Left colon (tissue), 2 donors: ENCODE measurements at regions not wholly inside any gene's neighbourhood (a gene's known extent, or its start where the extent isn't known, plus 50 kb on each side); places are given as distances from the start of the nearest gene placed in this dataset.
"Not testable (repeated sequence)": the region's sequence is repeated elsewhere in the genome, so short reads cannot be mapped to it uniquely, and the experiment has no call there.

Experiments
- ATAC-seq: fragments of 200-7000 bp; cut with Tn5 transposase; one replicate; pipeline ENCODE4 v1.9.1; 2020; ENCODE audit warnings: mild to moderate bottlenecking, moderate library complexity
- DNase-seq, 2 donors: peaks; one replicate each; pipeline ENCODE4 v3.0.0-alpha.2; 2020
- intact Hi-C, 2 donors: fragments of 100-400 bp; cut with DNase I in 1 of 2; cut with micrococcal nuclease in 1 of 2; formaldehyde crosslinking; loops; one replicate each; pipeline versions ENCODE4 v1.11.2 to v1.14.0; 2022; cut with DNase I, micrococcal nuclease
- donor health status: DM: no; HTN: no; CAD: no.
- donor health status: DM: yes; HTN: yes; CAD: no.

DNA sequence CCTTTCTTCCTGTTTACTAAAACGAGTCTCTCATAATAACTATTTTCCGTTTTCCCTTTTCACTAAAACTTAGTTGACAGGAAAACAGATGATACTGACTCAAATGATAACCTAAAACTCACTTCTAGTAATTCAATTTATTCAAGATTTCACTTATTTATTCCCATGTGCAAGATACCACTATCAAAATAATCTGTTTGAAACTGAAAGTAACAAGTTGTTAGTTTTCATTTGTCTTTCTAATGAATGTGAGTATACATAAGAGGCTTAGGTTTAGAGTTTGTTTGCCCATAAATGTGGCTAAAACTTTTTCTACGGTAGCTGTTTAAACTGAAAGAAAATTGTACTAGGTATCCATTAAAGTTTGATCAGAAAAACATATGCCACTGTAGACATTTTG is 314.9 kb upstream of the STEAP1 start:
- intact Hi-C loops, result no loop called here
- DNase-seq, result no peak
- ATAC-seq, result no peak

DNA sequence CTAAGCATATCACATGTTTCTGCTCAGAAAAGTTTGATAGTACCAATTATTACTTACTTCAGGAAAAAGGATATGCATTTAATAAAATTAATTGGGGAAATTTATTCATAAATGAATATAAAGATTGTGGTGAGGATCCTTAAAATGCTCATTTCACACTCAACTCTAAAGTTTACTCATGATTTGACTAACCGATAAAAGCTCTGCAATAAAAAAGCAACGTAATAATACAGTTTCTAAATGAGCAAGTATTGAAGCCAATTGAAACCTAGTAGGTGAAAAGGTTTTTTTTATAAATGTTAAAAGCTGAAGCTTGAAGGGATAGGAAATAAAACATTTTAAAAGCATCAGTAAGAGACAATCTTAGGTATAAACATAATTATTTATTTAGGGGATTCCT is 308.3 kb upstream of the STEAP1 start:
- no peak for DNase-seq
- ATAC-seq, result no peak
- intact Hi-C loops, result no loop called here

- DNase-seq, result no peak
- intact Hi-C loops, result no loop called here
- no peak for ATAC-seq
Observed at GRCh38 chr7:89849052-89849451, 305.2 kb upstream of the STEAP1 start.

DNA sequence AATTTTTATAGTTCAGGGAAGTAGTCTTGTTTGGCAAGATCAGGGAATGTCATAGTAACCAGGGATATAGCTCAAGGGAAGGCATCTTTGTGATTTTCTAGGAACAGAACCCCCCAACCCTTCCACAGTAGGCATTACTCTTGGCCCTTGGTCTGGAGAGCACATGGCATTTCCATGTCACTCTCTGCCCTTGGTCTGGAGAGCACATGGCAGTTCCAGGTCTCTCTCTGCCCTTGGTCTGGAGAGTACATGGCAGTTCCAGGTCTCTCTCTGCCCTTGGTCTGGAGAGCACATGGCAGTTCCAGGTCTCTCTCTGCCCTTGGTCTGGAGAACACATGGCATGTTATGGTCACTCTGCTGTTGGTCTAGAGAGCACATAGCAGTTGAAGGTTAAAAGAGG is 297.2 kb upstream of the STEAP1 start:
- ATAC-seq, intact Hi-C loops, DNase-seq: not testable (repeated sequence)

GRCh38 chr7:89857767-89858166 is 296.5 kb upstream of the STEAP1 start:
- intact Hi-C loops, result no loop called here
- DNase-seq (no peak), ATAC-seq (no peak)

GRCh38 chr7:89887489-89887888 is 266.8 kb upstream of the STEAP1 start:
- ATAC-seq (no peak), DNase-seq (no peak)
- intact Hi-C loops, result no loop called here

- ATAC-seq (no peak), DNase-seq (no peak)
- intact Hi-C loops, result no loop called here
Observed at GRCh38 chr7:89908736-89909135, 245.5 kb upstream of the STEAP1 start.

GRCh38 chr7:89914711-89915110 is 239.6 kb upstream of the STEAP1 start:
- no peak for DNase-seq
- ATAC-seq, result no peak
- intact Hi-C loops, result no loop called here

DNA sequence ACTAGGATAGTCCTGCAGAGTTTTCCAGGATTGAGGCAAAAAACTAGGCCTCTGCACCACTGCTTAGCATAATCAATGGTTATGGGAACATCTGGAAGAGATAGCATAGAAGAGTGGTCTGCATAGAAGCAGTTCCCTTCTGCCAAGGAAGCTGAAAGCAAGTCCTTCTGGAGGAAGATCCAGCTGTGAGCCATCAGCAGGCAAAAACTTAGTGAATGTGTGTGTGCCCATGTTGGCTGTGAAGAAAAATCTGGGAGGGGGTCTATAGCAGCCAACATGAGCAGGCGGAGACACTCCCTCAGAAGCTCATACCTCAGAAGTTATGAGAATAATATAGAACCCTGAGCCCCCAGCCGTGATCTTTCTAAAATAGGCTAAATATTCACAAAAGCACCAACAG is 228.1 kb upstream of the STEAP1 start:
- intact Hi-C loops, result no loop called here
- no peak for ATAC-seq
- DNase-seq, result no peak

DNA sequence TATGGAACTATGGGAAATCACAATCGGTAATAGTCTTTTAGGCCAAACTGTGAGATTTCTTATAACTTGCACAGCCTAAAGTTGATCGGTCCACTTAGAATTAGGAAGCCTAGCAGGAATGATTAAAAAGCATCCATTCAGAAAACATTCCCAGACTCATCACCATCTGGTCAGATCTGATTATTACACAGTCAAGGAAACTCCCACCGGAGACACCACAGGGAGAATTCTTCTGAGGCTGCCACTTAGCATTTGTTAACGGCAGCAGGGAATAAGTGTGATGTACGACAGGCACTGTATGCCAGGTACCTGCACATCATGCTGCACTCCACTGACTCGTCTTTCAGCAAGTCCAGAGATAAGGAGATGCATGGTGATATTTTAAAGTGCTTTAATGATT is 227.6 kb upstream of the STEAP1 start:
- ATAC-seq, result no peak
- no peak for DNase-seq
- intact Hi-C loops, result no loop called here

DNA sequence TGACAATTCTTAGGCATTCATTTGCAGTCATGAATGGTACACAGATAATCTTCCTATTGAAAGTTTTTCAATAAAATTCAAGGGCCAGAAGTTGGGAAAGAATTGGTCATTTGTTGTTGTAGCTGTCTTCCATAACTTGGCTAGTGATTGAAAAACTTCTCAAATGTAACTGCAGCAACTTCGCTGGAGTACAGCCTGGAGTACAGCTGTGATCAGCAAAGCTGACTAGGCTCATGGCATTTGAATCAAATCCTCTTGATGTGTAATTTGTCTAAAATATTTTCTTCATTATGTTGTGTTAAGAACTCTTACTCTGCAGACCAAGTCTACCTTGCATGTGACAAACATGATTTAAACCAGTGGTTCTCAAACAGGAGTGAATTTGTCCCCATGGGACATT is 226.5 kb upstream of the STEAP1 start:
- no peak for ATAC-seq
- no peak for DNase-seq
- intact Hi-C loops, result no loop called here

GRCh38 chr7:89928451-89928850 is 225.8 kb upstream of the STEAP1 start:
- DNase-seq (no peak), ATAC-seq (no peak)
- intact Hi-C loops, result no loop called here

DNA sequence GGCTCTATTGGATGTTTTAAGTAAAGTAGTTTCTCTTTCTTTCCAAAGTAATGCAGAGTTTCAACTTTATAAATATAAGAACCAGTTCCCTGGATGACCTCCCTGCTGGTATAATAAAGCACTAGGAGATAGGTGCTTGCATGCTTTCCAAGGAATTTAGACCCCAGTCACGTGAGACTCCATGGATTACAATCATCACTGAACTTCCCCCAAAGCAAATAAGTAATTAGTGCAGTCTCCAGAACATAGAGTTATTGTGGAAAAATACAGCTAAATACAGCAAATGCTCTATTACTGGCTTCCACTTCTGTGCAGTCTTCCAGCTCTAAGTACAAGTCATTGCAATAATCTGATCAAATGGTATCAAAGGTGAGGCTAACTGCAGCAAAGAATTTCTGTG is 220.2 kb upstream of the STEAP1 start:
- intact Hi-C loops, result no loop called here
- no peak for DNase-seq
- ATAC-seq, result no peak

GRCh38 chr7:89943525-89944050 is 210.7 kb upstream of the STEAP1 start:
- intact Hi-C loops, result no loop called here
- no peak for ATAC-seq
- DNase-seq, result no peak

DNA sequence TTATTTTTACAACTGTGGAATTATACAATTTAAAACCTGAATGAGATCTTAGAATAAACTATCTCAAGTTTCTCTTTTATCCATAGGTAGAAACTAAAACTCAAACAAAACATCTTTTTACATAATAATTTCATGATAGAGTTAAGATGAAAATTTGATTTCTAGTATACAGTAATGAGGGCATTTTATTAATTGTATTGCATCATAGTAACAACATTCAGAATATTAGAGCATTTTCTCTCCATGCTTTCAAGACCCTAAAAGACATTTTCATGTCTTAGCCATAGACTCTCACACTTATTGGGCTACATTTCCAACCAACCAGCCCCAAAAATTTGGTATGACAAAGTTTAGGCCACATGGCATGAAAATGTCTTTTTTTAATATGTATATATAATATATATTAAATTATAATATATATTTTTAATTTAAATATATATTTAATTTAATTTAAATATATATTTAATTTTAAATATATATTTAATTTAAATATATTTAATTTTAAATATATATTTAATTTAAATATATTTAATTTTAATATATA is 195.7 kb upstream of the STEAP1 start:
- DNase-seq, result no peak
- ATAC-seq, result no peak
- intact Hi-C loops, result no loop called here

GRCh38 chr7:89966067-89966664 is 188.1 kb upstream of the STEAP1 start:
- ATAC-seq, result no peak
- intact Hi-C loops, result no loop called here
- DNase-seq, result no peak

DNA sequence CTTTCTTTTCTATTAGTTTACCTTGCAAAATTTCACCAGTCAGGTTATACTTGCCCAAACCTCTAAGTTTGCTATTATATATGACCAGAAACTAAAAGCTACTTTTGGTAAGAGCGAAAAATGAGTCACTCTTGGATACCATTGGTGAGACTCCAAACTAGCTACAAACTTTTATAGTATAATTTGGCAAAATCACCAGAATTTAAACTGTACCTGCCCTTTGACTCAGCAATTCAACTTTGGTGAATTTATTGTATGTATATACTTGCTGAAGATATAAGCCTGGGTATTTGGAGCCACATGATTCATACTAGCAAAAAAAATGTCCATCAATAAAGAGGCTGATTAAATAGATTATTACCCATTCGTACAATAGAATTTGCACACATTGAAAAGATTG is 178.7 kb upstream of the STEAP1 start:
- intact Hi-C loops, result no loop called here
- DNase-seq (no peak), ATAC-seq (no peak)

DNA sequence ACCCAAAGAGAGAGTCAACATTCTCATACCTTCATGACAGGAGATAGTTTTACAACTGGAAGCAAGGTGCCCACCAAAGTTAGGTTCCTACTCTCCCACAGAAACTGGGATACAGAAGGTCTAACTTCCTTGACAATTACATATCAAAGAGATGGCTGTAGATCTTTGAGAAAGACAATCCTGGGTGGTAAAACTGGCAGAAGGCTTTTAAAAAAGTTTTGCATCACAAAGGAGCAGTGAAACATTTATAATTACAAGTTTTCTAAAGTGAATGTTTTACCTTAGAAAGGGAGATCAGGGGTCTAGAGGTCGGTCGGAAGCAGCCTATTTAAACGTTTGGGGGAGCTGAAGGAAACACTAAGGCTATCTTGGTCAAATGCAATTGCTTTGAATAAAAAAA is 166.6 kb upstream of the STEAP1 start:
- intact Hi-C loops, result no loop called here
- no peak for ATAC-seq
- no peak for DNase-seq

GRCh38 chr7:89988074-89988473 is 166.2 kb upstream of the STEAP1 start:
- DNase-seq (no peak), ATAC-seq (no peak)
- intact Hi-C loops, result no loop called here

DNA sequence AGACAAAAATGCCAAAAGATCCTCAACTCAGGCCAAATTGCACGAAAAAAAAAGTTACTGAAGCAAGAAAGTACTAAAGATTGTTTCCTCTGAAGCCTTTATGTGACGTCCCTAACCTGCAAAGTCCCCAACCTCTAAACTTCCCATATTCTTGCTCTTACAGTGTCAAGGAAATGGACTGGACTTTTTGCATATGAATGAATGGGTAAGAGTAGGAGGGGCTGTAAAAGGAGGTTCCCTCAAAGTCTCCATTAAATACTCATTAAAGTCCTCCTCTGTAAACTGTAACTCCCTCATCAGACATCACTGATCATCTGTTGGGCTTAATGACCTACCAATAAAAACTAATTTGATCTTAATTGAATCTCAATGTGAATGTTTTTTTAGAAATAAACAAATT is 164.8 kb upstream of the STEAP1 start:
- no peak for ATAC-seq
- DNase-seq, result no peak
- intact Hi-C loops, result no loop called here

- intact Hi-C loops, result no loop called here
- ATAC-seq (no peak), DNase-seq (no peak)
Observed at GRCh38 chr7:89994483-89994882, 159.8 kb upstream of the STEAP1 start.
